ENCODE measurements at regions not wholly inside any gene's neighbourhood (a gene's known extent, or its start where the extent isn't known, plus 50 kb on each side); places are given as distances from the start of the nearest gene placed in this dataset.
A peak's percentile ranks its signal among the peaks of the same experiment; 100 is the strongest.

DNA sequence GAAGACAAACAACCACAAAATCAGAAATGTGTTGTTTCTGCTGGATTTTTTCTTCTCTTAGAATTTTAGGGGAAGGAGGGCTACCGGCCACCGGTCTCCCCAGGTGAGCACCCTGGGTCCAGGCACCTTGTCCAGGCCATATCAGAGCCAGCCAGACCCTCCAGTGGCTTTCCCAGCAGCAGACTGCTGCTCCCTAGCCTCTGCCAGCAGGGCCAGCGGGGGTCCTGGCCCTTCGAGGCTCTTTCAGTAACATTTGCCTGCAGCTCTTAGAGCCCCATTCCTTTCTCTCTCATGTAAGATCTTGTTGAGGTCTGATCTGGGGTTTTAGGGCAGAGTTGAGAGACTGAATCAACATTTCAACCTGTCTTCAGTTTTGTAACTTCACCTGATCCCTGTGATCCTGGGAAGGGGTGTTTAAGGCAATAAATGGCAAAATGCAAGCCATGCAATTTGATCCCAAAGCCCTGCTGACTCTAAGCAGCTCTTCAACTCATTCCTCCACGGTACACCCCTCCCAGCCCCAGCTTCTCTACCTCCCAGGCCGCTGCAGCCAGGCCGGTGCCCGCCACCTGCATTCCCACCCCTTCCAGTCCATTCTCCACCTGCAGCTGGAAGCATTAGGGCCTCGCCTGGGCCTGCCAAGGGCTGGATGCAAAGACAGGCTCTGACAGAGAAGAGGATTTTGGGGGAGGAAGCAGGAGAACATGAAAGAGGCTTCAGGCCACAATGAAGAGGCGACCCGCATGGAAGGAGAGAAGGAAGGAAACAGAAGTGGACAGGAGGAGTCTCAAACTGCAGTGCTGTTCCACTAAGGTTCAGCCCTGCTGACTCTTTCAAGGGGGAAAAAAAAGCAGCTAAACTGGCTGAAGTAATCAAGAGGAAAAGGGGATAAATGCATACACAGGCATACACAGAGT lies 113.0 kb upstream of the FGF3 start:
- DNase-seq (ENCODE audit: low read depth) = no peak

DNA sequence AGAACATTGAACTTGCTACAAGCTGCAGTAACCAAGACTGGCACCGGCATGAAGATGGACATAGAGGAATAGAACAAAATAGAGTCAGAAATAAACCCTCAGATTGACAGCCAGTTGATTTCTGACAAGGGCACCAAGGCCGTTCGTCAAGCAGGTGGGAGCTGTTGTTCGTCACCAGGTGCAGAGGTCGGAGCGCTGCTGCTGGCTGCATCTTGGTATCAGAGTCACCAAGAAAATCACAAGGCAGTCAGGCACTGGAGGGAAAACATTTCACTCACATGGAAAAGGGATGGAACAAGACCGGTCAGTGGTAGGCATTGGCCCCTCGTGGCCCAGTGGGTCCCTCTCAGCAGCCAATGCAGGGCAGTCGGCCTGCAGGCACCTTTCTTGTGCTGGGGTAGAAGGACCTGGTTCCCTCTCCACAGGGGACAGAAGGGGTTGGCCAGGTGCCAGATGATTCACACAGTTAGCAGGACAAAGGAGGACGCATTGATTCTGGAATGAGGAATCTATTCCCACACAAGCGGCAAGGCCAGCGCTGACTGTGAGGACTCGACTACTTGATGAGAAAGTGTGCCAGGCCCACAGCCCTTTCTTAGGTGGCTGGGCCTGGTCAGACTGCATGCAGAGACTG lies 115.8 kb upstream of the FGF3 start:
- DNase-seq (ENCODE audit: low read depth) = no peak

- DNase-seq (ENCODE audit: low read depth) = no peak
These were observed 116.8 kb upstream of the FGF3 start for GRCh38 chr11:69935941-69936505.

GRCh38 chr11:69936771-69937170 lies 117.6 kb upstream of the FGF3 start:
- no peak for DNase-seq (ENCODE audit: low read depth)

- no peak for DNase-seq (ENCODE audit: low read depth)
These were observed 119.0 kb upstream of the FGF3 start for GRCh38 chr11:69938206-69938605.

DNA sequence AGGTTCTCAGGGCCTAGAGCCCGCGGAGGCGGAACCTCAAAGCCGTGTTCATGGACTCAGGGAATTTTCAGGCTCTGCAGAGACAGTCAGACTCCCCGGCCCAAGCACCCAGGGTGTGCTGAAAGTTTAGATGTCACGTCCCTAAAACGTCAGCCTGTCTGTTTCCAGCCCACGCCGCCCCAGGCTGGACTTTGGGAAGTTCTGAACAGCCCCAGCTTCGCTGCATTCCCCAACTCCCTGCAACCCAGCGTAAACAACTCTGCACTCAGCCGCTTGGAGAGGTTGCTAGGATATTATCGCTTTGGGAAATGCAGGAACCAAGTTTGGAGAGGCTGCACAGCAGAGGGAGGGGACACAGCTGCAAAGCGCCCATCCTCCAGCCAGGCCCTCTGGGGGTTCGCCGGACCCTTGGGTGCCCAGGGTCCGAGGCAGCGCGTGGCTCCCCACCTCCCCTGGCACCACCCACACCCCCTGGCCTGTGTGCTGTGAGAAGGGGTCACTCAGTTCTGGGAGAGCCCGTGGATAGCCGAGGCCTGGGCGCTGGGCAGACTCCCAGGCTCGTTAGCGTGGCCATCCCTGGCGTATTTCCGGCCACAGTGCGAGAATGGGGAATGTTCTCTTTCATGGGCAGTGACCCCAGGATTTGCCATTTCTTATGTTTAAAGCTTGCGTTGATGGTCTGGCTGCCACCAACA lies 120.5 kb upstream of the FGF3 start:
- DNase-seq (ENCODE audit: low read depth) = no peak

DNA sequence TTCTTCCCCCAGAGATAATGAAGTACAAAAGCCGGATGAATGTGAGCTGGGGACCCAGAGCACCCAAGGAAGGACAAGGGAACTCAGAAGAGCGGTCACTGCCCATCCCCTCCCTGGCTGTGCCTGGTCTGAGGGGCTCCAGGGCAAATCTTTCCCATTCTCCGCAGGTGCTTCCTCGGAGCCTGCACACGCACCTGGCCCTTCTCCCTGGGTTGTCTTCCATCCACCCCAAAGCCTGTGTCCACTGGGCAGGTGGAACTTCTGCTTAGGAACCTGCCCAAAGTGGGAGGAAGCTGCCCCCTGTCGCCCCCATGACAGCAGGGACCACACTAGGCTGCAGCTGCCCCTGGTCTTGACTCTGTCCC lies 121.0 kb upstream of the FGF3 start:
- no peak for DNase-seq (ENCODE audit: low read depth)

DNA sequence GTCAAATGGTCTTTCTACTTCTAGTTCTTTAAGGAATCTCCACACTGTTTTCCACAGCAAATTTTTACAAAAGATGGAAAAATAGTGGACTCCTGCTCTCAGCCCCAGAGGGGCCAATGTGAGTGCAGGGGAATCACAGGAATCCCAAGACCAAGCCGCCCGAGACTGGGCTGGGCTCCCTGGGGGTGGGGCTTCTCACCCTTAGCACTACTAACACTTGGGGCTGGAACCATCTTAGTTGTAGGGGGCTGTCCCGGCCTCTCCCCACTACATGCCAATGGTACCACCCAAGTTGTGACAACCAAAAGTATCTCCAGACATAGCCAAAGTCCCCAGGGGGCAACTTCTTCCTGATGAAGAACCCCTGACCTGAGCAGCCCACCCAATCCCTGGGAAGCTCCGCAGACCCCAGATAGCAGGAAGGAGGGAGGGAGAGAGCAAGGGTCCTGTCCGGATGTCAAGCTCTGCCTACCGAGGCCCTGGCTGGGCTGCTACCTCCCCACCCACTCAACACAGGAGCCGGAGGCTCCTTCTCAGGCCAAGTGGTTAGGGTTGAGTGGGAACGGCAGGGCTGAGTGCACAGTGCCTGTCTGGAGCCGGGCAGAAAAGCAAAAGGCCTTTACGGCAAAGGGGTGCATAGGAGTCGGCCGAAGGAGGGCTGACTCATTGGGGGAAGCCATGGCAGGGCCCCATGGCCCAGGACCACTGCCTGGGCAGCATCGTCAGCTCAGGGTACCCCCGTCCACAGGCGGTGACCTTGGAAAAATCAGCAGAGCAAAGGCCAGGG lies 122.5 kb upstream of the FGF3 start:
- no peak for DNase-seq (ENCODE audit: low read depth)

DNA sequence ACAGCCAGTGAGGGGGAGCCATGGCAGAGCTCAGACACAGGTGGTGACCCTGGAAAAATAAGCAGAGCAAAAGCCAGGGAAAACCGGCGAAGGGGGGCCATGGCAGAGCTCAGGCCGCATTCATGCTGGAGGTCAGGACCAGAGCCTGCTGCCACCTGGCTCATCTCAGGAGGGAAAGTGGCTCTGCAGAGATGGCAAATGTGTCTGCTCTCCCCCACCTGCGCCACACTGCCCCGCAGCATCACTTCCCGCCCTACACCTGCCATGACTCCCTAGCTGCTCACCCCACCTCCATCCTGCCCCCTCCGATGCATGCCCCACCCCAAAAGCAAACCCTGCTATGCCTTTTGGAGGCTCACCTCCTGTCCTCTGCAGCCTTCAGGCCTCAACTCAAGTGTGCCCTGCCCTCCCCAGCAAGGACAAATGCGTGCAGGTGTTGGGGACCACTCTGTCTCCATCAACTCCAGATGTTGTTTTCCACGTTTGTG lies 123.2 kb upstream of the FGF3 start:
- no peak for DNase-seq (ENCODE audit: low read depth)

GRCh38 chr11:69943066-69943465 lies 123.8 kb upstream of the FGF3 start:
- DNase-seq (ENCODE audit: low read depth) = no peak

DNA sequence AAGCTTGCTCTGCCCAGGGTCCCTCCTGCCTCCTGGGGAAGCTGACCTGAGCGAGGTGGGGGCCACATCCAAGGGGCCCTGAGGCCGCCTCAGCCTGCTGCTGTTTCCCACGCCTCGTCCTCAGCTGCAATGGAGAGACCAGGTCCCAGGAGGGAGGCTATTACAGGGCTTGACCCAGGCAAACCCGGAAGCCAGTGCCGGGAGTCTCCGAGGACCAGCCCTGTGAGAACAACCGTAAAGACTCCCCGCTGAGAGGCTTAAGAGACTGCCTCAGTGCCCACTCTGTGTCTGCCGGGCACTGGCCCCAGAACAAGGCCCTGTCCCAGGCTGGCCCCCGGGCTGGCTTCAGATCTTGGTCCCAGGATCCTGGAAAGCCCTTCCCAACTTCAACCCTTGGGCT lies 124.3 kb upstream of the FGF3 start:
- DNase-seq (ENCODE audit: low read depth) = no peak

GRCh38 chr11:69944146-69944795 lies 125.1 kb upstream of the FGF3 start:
- no peak for DNase-seq (ENCODE audit: low read depth)

DNA sequence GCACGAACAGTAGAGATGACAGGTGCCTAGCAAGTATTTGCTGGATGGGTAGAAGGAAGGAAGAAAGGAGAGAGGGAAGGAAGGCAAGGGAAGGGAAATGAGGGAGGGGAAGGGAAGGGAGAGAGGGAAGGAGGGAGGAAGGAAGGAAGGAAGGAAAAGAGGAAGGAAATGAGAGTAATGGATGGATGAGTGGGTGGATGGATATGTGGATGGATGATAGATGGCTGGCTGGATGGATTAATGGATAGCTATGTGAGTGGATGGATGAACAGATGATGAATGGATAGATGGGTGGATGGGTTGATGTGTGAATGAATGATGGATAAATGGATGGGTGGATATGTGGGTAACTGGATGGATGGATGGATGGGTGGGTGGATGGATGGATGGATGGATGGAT lies 125.9 kb upstream of the FGF3 start:
- no peak for DNase-seq (ENCODE audit: low read depth)

GRCh38 chr11:69947059-69947792 lies 128.0 kb upstream of the FGF3 start:
- DNase-seq (ENCODE audit: low read depth) = no peak

DNA sequence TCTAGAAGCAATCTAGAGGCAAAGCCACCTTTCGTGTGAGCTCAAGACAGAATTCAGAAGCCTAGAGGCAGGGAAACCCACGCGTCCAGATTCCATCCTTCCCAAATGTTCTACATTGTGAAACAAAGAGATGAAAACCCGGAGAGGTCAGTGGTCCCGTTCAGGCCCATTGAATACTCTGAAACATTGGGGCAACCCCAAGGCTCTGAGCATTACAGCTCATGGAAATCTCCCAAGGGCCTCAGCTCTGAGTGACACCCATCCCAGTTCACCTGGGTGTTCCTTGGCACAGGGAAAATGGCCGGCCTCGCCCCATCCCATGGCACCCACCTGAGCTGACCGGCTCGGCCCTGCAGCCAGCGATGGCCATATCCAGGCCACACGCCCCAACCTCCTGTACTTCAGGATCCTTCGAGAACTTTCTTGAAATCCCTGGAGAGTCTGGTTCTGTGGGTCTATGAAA lies 128.6 kb upstream of the FGF3 start:
- DNase-seq (ENCODE audit: low read depth) = no peak

DNA sequence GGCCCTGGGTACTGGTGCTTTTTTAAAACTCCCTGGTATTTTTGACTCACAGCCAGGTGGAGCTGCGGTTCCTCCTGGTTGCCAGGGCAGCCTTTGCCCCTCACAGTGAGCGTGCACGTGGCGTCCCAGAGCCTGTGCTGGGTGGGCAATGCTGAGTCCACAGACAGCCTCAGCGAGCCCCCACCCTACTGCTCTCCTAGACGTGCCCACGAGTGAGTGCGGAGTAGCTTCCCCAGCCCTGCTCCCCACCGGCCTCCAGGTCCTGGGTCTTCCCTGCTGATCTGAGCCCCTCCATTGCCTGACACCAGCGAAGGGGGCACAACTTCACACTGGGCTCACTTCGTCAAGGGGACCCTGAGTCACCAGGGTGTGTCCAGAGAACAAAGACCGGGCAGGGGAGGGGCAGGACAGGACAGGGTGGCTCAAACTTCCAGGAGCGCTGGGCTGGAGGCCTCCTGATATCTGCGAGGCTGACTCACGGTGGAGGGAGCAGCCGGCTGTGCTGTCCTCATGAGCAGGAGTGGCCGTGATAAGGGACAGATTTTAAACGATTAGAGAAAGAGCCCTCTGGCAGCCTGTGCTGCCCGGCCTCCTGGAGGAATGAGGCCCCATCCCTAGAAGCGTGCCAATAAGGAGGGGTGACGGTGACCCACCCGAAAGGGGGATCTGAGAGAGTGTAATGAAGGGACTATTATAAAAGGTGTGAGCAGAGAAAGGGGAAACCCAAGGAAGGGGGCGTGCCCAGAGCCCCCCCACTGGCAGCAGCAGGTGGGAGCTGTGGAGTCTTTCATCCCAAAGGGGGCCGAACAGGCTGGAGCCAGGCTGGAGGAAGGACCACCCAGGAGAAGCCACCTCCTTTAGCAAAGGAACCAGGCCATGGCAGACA lies 129.3 kb upstream of the FGF3 start:
- DNase-seq (ENCODE audit: low read depth) = no peak

DNA sequence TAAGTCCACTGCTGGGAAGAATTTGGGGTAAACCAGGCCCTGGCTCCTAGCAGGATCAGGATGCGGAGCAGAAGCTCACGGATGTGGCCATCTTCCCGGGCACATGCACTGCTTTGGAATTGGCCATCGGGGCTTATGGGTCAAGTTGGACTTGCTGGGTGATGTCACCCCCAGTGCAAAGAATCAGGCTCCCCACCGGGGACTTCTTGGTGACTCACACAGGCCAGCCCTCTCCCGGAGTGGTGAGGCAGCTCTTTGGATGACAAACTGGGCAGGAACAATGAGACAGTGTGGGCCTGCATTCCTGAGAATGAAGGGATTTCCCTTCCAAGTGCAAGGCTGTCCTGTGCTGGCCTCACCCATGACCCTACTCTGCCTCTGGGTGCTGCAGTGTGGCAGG lies 128.8 kb upstream of the ANO1 start:
- DNase-seq (ENCODE audit: low read depth) = peak; percentile 46

DNA sequence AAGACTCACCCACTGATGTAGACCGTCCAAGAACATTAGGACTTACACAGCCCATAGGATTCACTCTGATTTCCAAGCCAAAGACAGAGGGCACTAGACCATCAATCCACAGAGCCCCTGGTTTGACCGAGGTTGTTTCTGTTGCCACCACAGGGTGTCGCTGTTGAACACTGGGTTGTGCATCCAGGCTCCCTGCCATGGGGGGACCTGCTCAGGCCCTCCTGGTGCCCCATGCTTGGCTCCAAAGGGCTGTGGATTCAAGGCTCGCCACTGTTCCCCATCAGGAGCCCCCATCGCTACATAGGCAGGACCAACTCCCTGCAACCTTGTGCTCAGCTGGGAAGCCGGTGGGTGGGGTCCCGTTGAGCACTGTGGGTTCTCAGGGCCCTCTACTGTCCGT lies 128.0 kb upstream of the ANO1 start:
- DNase-seq (ENCODE audit: low read depth) = no peak

GRCh38 chr11:69950621-69951020 lies 127.5 kb upstream of the ANO1 start:
- no peak for DNase-seq (ENCODE audit: low read depth)
